Type B pancreatic cell (in vitro differentiated cells): ENCODE measurements at regions not wholly inside any gene's neighbourhood (a gene's known extent, or its start where the extent isn't known, plus 50 kb on each side); places are given as distances from the start of the nearest gene placed in this dataset.

Source experiments
- DNase-seq: peaks from one replicate; pipeline ENCODE4 v3.0.0; 2021; ENCODE audit warnings: mixed read lengths; ENCODE audit not compliant: unreplicated experiment; ENCODE audit errors: extremely low spot score
- H3K27ac Mint-ChIP-seq: 2 replicates; pipeline ENCODE4 v1.8.0; 2021; ENCODE audit warnings: mild to moderate bottlenecking, mixed read lengths
- H3K27me3 Mint-ChIP-seq: 2 replicates; pipeline ENCODE4 v1.8.0; 2021; ENCODE audit warnings: mixed read lengths
- H3K36me3 Mint-ChIP-seq: 2 replicates; pipeline ENCODE4 v1.8.0; 2021; ENCODE audit warnings: mixed read lengths
- H3K4me1 Mint-ChIP-seq: one replicate; pipeline ENCODE4 v1.8.0; 2021; ENCODE audit warnings: mixed read lengths; ENCODE audit not compliant: unreplicated experiment
- H3K4me3 Mint-ChIP-seq: 2 replicates; pipeline ENCODE4 v1.8.0; 2021; ENCODE audit warnings: mild to moderate bottlenecking, mixed read lengths
- H3K9me3 Mint-ChIP-seq: 2 replicates; pipeline ENCODE4 v1.8.0; 2021; ENCODE audit warnings: mixed read lengths
- CTCF ChIP-seq: fragments of 200-600 bp; sonication (generic); conservative IDR thresholded peaks from 2 replicates; pipeline ENCODE4 v1.5.0; 2021; ENCODE audit warnings: antibody characterized with exemption, mild to moderate bottlenecking

- Mint-ChIP-seq H3K9me3 (peaks cover 14% of the 10 kb centered on the region), H3K27me3 (no peaks in the 10 kb centered on the region), H3K4me3 (no peak overlapping the region), H3K27ac (no peak overlapping the region), H3K36me3 (no peaks in the 10 kb centered on the region), H3K4me1 (no peaks in the 10 kb centered on the region)
- no peak for DNase-seq
- no peak for TF ChIP-seq CTCF
Measured at GRCh38 chr12:116471544-116471943, 87.6 kb upstream of the MAP1LC3B2 start.

GRCh38 chr12:116472193-116472592 lies 87.0 kb upstream of the MAP1LC3B2 start:
- Mint-ChIP-seq H3K4me3 (no peak overlapping the region), H3K36me3 (no peaks in the 10 kb centered on the region), H3K4me1 (no peaks in the 10 kb centered on the region), H3K9me3 (peaks cover 16% of the 10 kb centered on the region), H3K27me3 (no peaks in the 10 kb centered on the region), H3K27ac (no peak overlapping the region)
- no peak for TF ChIP-seq CTCF
- no peak for DNase-seq

GRCh38 chr12:116473416-116473815 lies 85.8 kb upstream of the MAP1LC3B2 start:
- H3K4me1 Mint-ChIP-seq: no peaks in the 10 kb centered on the region
- H3K27ac Mint-ChIP-seq: no peak overlapping the region

GRCh38 chr12:116474331-116474730 lies 84.8 kb upstream of the MAP1LC3B2 start:
- Mint-ChIP-seq H3K27me3 (peaks cover 3% of the 10 kb centered on the region), H3K9me3 (peaks cover 16% of the 10 kb centered on the region), H3K36me3 (no peaks in the 10 kb centered on the region), H3K27ac (no peak overlapping the region), H3K4me3 (no peak overlapping the region), H3K4me1 (no peaks in the 10 kb centered on the region)
- TF ChIP-seq CTCF: no peak
- DNase-seq: no peak

More at GRCh38 chr12:116473416-116473815, 85.8 kb upstream of the MAP1LC3B2 start:
- TF ChIP-seq CTCF: no peak
- H3K4me3 Mint-ChIP-seq: no peak overlapping the region
- no peaks in the 10 kb centered on the region for H3K27me3 Mint-ChIP-seq
- H3K36me3 Mint-ChIP-seq: no peaks in the 10 kb centered on the region
- DNase-seq: no peak
- peaks cover 16% of the 10 kb centered on the region for H3K9me3 Mint-ChIP-seq

GRCh38 chr12:116474899-116475298 lies 84.3 kb upstream of the MAP1LC3B2 start:
- TF ChIP-seq CTCF: no peak
- H3K4me3 Mint-ChIP-seq: no peak overlapping the region
- peaks cover 6% of the 10 kb centered on the region for H3K27me3 Mint-ChIP-seq
- DNase-seq: no peak
- H3K9me3 Mint-ChIP-seq: peaks cover 16% of the 10 kb centered on the region
- H3K27ac Mint-ChIP-seq: no peak overlapping the region
- H3K4me1 Mint-ChIP-seq: no peaks in the 10 kb centered on the region
- no peaks in the 10 kb centered on the region for H3K36me3 Mint-ChIP-seq

- TF ChIP-seq CTCF: no peak
- DNase-seq: no peak
- no peaks in the 10 kb centered on the region for H3K36me3 Mint-ChIP-seq
- H3K9me3 Mint-ChIP-seq: peaks cover 16% of the 10 kb centered on the region
- H3K27ac Mint-ChIP-seq: no peak overlapping the region
- no peak overlapping the region for H3K4me3 Mint-ChIP-seq
- peaks cover 9% of the 10 kb centered on the region for H3K27me3 Mint-ChIP-seq
- H3K4me1 Mint-ChIP-seq: no peaks in the 10 kb centered on the region
Measured at GRCh38 chr12:116476227-116476822, 82.9 kb upstream of the MAP1LC3B2 start.
